ENCODE measurements at regions not wholly inside any gene's neighbourhood (a gene's known extent, or its start where the extent isn't known, plus 50 kb on each side); places are given as distances from the start of the nearest gene placed in this dataset.
"Not testable (repeated sequence)": the region's sequence is repeated elsewhere in the genome, so short reads cannot be mapped to it uniquely, and the experiment has no call there.

DNA sequence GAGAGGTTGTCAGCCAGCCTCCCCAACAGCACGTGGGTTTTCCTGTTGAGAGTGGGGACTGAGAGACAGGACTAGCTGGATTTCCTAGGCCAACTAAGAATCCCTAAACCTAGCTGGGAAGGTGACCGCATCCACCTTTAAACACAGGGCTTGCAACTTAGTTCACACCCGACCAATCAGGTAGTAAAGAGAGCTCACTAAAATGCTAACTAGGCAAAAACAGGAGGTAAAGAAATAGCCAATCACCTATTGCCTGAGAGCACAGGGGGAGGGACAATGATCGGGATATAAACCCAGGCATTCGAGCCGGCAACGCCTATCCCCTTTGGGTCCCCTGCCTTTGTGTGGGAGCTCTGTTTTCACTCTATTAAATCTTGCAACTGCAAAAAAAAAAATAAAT, 180.5 kb upstream of the TBX18 start:
- H3K4me1 ChIP-seq; H3K27ac ChIP-seq; H3K9me3 ChIP-seq (replicated peaks); H3K27me3 ChIP-seq; H3K36me3 ChIP-seq; DNase-seq; H3K4me3 ChIP-seq: not testable (repeated sequence)

DNA sequence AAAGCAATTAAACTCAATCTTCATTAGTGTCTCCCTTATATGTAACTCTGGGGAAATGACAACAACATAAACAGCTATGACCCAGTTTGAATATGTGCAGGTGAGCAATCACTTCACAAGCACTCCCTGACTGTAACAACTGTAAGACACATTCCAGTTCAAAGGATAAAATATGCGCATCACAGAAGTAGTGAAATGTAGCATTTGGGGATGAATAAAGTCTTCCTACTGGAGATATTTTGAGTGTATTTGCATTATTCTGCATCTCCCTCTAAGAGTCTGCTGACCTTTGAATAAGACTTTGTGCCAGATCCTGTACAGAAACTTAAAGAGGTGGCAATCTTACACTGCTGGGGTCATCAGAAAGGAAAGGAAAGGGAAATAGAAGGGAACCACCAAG, 179.5 kb upstream of the TBX18 start:
- Histone ChIP-seq H3K4me3 (no peak overlapping the region), H3K4me1 (no peaks in the 10 kb centered on the region), H3K9me3 (replicated peaks) (no peaks in the 10 kb centered on the region), H3K36me3 (no peaks in the 10 kb centered on the region), H3K27me3 (no peaks in the 10 kb centered on the region), H3K27ac (no peak overlapping the region)
- DNase-seq = no peak

DNA sequence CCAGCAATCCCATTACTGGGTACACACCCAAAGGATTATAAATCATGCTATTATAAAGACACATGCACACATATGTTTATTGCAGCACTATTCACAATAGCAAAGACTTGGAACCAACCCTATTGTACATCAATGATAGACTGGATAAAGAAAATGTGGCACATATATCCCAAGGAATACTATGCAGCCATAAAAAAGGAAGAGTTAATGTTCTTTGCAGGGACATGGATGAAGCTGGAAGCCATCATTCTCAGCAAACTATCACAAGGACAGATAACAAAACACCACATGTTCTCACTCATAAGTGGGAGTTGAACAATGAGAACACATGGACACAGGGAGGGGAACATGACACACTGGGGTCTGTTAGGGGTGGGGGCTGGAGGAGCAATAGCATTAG, 177.2 kb upstream of the TBX18 start:
- not testable (repeated sequence) for H3K4me1 ChIP-seq; H3K27me3 ChIP-seq; H3K9me3 ChIP-seq (replicated peaks); DNase-seq; H3K36me3 ChIP-seq; H3K4me3 ChIP-seq; H3K27ac ChIP-seq

DNA sequence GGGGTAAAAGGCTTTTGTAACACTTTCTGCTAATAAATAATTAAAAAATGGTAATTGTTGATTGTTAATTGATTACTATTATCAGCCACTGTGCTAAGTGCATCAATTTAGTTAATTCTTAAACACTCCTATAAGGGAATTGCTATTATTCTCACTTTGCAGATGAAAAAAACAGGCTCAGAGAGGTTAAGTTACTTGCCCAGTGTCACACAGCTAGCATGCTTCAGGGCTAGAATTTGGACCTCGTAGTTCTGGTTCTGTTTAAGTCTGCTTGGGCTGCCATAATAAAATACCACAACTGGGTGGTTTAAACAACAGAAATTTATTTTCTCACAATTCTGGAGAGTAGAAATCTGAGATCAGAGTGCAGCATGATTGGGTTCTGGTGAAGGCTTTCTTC, 164.8 kb upstream of the TBX18 start:
- Histone ChIP-seq H3K9me3 (replicated peaks) (no peaks in the 10 kb centered on the region), H3K36me3 (no peaks in the 10 kb centered on the region), H3K4me3 (no peak overlapping the region), H3K27me3 (no peaks in the 10 kb centered on the region), H3K27ac (no peak overlapping the region), H3K4me1 (no peaks in the 10 kb centered on the region)
- no peak for DNase-seq

DNA sequence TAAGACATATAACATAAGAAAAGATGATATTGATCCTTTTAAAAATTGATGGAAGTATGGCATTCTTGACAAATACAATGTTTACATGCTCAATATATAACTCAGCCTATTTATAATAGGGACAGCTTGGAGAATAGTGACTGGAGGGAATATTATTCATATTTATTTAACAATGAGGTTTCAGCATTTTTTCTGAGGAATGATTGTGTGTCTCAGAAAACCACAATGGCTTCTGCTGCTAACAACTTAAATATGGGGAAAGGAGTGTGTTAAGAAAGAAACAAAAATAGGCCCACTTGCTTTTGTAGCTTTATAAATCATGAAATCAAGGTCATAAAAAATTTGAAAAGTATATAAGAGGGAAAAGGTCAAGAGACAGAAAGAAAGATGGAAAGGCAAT, 163.2 kb upstream of the TBX18 start:
- Histone ChIP-seq H3K4me1 (no peaks in the 10 kb centered on the region), H3K4me3 (no peak overlapping the region), H3K9me3 (replicated peaks) (no peaks in the 10 kb centered on the region), H3K27ac (no peak overlapping the region), H3K36me3 (no peaks in the 10 kb centered on the region), H3K27me3 (no peaks in the 10 kb centered on the region)
- DNase-seq = no peak

DNA sequence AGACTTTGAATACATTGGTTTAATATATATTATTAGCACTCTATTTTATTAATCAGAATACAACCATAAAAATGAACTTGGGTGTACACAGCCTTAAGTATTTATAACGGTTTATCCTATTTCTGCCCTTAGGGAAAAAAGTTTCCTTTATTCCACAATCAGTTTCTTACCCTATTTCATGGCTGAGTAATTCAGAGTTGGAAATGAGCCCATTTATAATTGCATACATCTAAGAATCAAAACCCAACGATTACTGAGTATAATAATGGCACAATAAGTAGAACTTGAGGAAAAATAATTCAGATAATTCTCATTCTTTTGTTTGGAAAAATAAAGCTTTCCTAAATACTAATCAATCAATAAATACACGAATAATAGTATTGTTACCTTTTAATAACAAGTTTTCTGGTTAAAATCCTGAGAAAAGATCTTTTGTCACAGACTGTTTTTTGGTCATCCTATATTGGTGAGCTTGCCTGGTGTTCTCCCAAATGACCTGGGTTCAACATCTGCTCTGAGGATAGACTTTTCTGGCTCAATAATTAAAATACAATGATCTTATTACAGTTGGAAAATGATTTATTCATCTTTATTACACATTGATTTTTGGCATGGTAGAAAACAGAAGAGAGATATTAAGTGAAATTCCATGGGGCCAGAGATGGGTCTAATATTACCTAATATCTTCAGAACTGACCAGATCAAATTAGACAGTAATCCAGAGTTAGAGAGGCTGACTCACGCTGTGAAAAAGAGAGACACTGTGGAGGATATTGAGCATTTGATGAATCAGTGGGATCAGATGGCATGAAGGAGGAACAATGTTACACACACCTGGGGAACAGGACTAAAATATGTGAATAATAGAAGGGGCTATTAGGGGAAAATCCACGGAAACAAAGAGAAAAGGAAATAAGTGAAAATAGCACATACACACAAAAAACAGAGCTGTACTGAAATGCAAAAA, 162.1 kb upstream of the TBX18 start:
- no peaks in the 10 kb centered on the region for H3K4me1 ChIP-seq
- no peaks in the 10 kb centered on the region for H3K36me3 ChIP-seq
- H3K27me3 ChIP-seq = no peaks in the 10 kb centered on the region
- DNase-seq = no peak
- no peak overlapping the region for H3K4me3 ChIP-seq
- H3K9me3 ChIP-seq (replicated peaks) = no peaks in the 10 kb centered on the region
- no peak overlapping the region for H3K27ac ChIP-seq

DNA sequence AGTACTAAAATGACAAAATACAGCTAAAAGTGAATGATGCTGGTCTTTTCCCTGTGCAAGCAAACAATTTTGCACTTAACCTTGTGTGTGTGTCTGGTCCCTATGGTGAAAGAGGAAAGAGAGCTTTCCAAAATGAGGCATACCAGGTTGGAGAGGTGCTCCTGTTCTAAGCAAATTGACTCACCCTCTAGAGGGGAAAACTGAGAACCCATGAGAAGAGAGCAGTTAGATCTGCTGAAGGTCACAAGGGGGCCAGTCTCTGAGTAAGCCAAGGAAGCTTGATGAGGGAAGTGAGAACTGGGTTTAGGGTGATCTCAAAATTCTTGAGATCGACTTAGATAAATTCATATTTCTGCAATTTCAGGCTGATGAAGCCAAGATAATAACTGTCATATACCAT, 157.5 kb upstream of the TBX18 start:
- H3K27ac ChIP-seq = no peak overlapping the region
- no peaks in the 10 kb centered on the region for H3K27me3 ChIP-seq
- no peaks in the 10 kb centered on the region for H3K9me3 ChIP-seq (replicated peaks)
- peaks cover 8% of the 10 kb centered on the region; the same call in 1 of the 2 replicates for H3K4me1 ChIP-seq
- H3K4me3 ChIP-seq = no peak overlapping the region
- no peaks in the 10 kb centered on the region for H3K36me3 ChIP-seq
- no peak for DNase-seq

DNA sequence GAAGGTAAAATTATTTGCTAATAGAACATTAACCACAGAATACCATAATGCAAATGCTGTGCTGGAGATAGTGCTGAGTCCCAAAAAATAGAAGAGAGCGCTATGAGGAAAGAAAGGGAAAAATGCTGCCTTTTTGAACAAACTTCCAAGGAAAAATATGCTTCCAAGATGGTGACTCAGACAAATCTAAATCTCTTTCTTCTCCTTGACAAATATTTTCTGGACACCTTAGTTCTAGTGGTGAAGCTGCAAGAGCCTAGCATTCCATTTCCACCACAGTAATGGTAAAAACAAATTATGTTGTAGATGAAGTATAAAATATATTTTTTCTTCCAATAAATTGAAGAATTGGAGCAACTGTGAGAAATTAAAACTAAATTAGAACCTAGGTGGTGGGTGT, 155.6 kb upstream of the TBX18 start:
- DNase-seq = no peak
- Histone ChIP-seq H3K27me3 (no peaks in the 10 kb centered on the region), H3K4me3 (no peak overlapping the region)

DNA sequence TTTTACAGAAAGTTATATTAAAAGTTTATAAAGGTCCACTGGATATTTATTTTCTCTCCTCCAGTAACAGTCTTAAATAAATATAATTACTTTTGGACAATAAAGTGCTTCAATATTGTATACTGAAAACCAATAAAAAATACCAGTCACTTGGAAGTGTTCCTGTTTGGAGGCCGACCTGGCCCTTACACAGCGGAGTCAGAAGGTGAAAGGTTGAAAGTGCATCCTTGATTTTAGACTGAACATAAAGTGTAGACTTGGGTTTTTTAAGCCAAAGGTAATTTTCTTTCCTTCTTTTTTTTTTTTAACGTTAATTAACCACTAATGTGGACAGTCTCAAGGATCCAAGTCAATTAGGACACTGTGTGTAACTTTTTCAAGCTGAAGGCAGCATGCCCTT, 152.3 kb upstream of the TBX18 start:
- Histone ChIP-seq H3K27me3 (no peaks in the 10 kb centered on the region), H3K9me3 (replicated peaks) (no peaks in the 10 kb centered on the region), H3K36me3 (no peaks in the 10 kb centered on the region), H3K4me3 (no peak overlapping the region), H3K27ac (no peak overlapping the region), H3K4me1 (peaks cover 8% of the 10 kb centered on the region; the same call in 1 of the 2 replicates)
- no peak for DNase-seq

More for the DNA sequence above, 155.6 kb upstream of the TBX18 start:
- no peak overlapping the region for H3K27ac ChIP-seq
- no peaks in the 10 kb centered on the region for H3K36me3 ChIP-seq
- H3K9me3 ChIP-seq (replicated peaks) = no peaks in the 10 kb centered on the region
- peaks cover 8% of the 10 kb centered on the region; the same call in 1 of the 2 replicates for H3K4me1 ChIP-seq

DNA sequence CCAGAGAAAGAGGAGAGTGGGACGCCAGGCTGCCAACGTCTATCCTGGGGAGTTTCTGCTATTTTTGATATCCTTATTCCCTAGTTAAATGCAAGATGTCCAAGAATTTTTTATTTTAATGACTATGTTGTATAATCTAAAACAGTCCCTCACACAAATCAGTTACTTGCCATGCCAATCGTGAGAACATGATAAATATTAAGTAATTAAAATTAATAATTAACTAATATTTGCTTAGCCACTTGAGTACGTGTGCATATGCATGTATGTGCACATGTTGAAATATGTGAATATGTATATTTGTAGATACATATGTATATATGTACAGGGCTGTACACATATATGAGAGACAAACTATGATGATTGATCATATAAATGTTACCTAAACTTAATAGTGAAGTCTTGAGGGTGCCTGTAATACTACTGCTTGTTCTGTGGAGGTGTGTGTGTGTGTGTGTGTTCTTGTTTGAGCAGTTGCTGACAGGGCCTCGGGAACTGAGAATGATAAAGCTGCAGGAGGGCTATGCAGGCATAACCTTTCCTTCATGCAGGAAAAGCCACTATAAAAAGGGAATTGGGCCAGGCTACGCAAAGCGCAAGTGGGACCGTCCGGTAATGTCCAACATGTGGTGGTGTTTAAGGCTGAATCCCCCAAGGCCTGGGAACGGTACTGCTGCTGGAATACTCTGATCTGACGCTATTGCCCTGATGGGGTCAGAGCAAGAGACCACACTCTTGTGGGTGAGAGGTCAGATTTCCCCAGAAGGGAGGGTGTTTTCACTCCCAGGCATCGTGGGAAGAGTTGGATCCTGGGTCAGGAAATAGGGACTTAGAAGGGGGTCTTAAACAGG, 148.3 kb upstream of the TBX18 start:
- Histone ChIP-seq H3K9me3 (replicated peaks) (no peaks in the 10 kb centered on the region), H3K36me3 (no peaks in the 10 kb centered on the region), H3K4me1 (peaks cover 6% of the 10 kb centered on the region; the same call in 1 of the 2 replicates), H3K27ac (no peak overlapping the region), H3K27me3 (no peaks in the 10 kb centered on the region), H3K4me3 (no peak overlapping the region)
- no peak for DNase-seq

DNA sequence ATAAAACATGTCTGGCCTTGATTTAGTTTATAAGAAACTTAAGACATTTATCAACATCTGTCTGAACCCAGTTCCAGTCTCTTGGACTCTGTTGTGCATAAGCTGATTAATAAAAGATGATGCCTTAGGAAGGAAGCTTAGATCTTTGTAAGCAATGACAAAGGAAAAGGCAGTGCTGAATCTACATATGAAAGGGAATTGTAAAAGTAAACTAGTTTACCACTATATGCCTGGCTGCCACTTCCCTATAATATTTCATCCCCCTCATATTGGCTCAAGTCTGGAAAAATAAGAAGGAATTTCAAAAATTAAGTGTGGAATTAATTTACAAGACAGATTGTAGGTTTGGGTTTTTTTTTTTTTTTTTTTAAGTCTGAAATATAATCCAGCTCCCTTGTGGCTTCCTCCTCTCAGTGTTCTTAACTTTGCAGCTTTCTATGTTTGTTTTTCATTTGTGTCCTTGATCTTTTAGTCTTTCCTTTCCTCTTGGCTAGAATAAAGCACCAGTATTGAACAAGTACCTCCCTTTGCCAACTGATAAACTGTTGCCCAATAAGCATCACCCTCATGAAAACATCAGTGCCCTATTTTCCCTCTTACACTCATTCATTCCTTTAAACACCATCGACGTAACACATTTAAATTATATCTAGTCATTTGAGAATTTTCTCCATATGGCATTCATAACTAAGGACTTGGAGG, 146.7 kb upstream of the TBX18 start:
- H3K4me1 ChIP-seq = no peaks in the 10 kb centered on the region
- no peak for DNase-seq
- no peaks in the 10 kb centered on the region for H3K9me3 ChIP-seq (replicated peaks)
- no peak overlapping the region for H3K27ac ChIP-seq
- H3K36me3 ChIP-seq = no peaks in the 10 kb centered on the region
- no peak overlapping the region for H3K4me3 ChIP-seq
- no peaks in the 10 kb centered on the region for H3K27me3 ChIP-seq

DNA sequence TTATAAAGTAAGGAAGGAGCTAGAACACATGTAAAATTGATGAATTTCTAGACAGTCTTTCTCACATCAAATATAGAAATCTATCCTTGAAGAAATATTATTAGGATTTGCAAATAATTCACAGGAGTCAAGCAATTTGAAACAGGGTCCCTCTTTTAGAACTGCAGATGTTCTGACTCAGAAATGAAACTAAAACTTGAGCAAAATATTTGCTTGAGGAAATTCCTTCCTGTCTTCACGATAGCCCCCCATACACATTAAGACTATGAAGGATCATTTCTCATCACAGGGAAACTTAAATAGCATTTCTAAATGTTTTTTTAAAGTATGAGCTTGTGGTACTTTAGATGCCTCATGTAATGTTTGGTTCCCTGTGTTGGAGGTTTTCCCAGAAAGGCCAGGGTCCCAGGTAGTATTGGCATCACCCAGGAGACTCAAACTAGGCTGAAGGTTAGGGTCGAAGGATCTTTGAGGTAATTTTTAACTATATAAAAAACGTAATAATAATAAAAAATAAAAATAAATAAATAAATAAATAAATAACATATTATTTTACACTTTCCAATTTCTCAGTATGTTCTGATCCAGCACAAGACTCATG, 144.0 kb upstream of the TBX18 start:
- no peak overlapping the region for H3K27ac ChIP-seq
- H3K4me1 ChIP-seq = no peaks in the 10 kb centered on the region
- no peaks in the 10 kb centered on the region for H3K36me3 ChIP-seq
- DNase-seq = no peak
- H3K9me3 ChIP-seq (replicated peaks) = no peaks in the 10 kb centered on the region
- H3K27me3 ChIP-seq = no peaks in the 10 kb centered on the region
- no peak overlapping the region for H3K4me3 ChIP-seq

DNA sequence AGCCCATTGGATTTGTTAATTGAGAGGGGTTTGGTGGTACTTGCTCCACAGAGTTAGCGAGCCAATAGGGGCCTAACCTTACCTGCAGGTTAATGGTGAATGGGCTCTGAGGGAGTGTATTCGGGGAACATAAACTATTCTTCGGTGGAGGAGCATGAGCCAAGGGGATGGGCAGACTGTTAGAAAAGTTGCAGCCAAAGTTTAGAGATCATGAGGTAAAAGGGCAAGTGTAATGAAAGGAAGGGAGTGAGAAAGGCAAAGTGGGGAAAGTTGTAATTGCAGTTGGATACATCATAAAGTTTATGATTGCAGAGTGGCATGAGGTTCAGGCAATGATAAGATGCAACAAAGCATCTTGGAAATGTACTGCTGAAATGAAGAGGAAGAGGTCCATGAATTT, 142.1 kb upstream of the TBX18 start:
- Histone ChIP-seq H3K36me3 (no peaks in the 10 kb centered on the region), H3K27me3 (no peaks in the 10 kb centered on the region), H3K9me3 (replicated peaks) (no peaks in the 10 kb centered on the region), H3K27ac (no peak overlapping the region), H3K4me3 (no peak overlapping the region), H3K4me1 (no peaks in the 10 kb centered on the region)
- no peak for DNase-seq

DNA sequence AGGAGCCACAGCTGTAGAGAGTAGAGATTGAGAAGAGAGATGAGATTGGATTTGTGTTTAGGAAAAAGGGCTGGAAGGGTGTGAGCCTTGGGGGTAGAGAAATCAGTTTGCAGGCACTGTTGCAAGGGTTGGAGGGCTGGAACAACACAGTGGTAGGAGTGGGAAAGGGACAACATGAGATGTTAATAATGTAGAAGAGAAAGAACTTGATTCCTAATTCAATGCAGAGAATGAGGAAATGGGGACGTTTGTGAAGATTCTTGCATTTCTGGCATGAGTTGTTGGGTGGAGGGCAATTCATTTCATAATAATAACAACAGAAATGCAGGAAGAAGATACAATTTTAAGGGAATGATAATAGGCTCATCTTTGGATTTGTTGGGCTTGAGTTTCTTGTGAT, 141.4 kb upstream of the TBX18 start:
- Histone ChIP-seq H3K9me3 (replicated peaks) (no peaks in the 10 kb centered on the region), H3K4me1 (no peaks in the 10 kb centered on the region), H3K4me3 (no peak overlapping the region), H3K27ac (no peak overlapping the region), H3K27me3 (no peaks in the 10 kb centered on the region), H3K36me3 (no peaks in the 10 kb centered on the region)
- no peak for DNase-seq

Data from SJCRH30 (cell line).